ENCODE measurements at regions not wholly inside any gene's neighbourhood (a gene's known extent, or its start where the extent isn't known, plus 50 kb on each side); places are given as distances from the start of the nearest gene placed in this dataset.

GRCh38 chr3:70763894-70764293 is 451.5 kb upstream of the MDFIC2 start:
- TF ChIP-seq CTCF (IDR thresholded peaks at IDR 0.05; ENCODE audit: unreplicated experiment in 3 of 3) = no peak
- Mint-ChIP-seq H3K4me3 (no peak overlapping the region), H3K36me3 (ENCODE audit: low read depth) (no peaks in the 10 kb centered on the region), H3K27me3 (ENCODE audit: low read depth) (no peaks in the 10 kb centered on the region), H3K27ac (no peak overlapping the region), H3K9me3 (no peaks in the 10 kb centered on the region), H3K4me1 (no peaks in the 10 kb centered on the region)

GRCh38 chr3:70757658-70758057 is 445.2 kb upstream of the MDFIC2 start:
- no peaks in the 10 kb centered on the region for H3K4me1 Mint-ChIP-seq
- no peak for TF ChIP-seq CTCF (IDR thresholded peaks at IDR 0.05; ENCODE audit: unreplicated experiment in 3 of 3)
- H3K36me3 Mint-ChIP-seq (ENCODE audit: low read depth) = no peaks in the 10 kb centered on the region
- H3K4me3 Mint-ChIP-seq = no peak overlapping the region
- H3K9me3 Mint-ChIP-seq = no peaks in the 10 kb centered on the region
- H3K27me3 Mint-ChIP-seq (ENCODE audit: low read depth) = no peaks in the 10 kb centered on the region
- H3K27ac Mint-ChIP-seq = no peak overlapping the region

GRCh38 chr3:70755526-70755925 is 443.1 kb upstream of the MDFIC2 start:
- no peak overlapping the region for H3K27ac Mint-ChIP-seq
- no peaks in the 10 kb centered on the region for H3K9me3 Mint-ChIP-seq
- H3K36me3 Mint-ChIP-seq (ENCODE audit: low read depth) = no peaks in the 10 kb centered on the region
- TF ChIP-seq CTCF (IDR thresholded peaks at IDR 0.05; ENCODE audit: unreplicated experiment in 3 of 3) = no peak
- no peaks in the 10 kb centered on the region for H3K4me1 Mint-ChIP-seq
- no peak overlapping the region for H3K4me3 Mint-ChIP-seq
- no peaks in the 10 kb centered on the region for H3K27me3 Mint-ChIP-seq (ENCODE audit: low read depth)

GRCh38 chr3:70754314-70754713 is 441.9 kb upstream of the MDFIC2 start:
- no peak for TF ChIP-seq CTCF (IDR thresholded peaks at IDR 0.05; ENCODE audit: unreplicated experiment in 3 of 3)
- Mint-ChIP-seq H3K9me3 (no peaks in the 10 kb centered on the region), H3K4me3 (no peak overlapping the region), H3K27me3 (ENCODE audit: low read depth) (no peaks in the 10 kb centered on the region), H3K4me1 (no peaks in the 10 kb centered on the region), H3K36me3 (ENCODE audit: low read depth) (no peaks in the 10 kb centered on the region), H3K27ac (no peak overlapping the region)

GRCh38 chr3:70753572-70753971 is 441.1 kb upstream of the MDFIC2 start:
- no peaks in the 10 kb centered on the region for H3K36me3 Mint-ChIP-seq (ENCODE audit: low read depth)
- no peak overlapping the region for H3K4me3 Mint-ChIP-seq
- H3K27me3 Mint-ChIP-seq (ENCODE audit: low read depth) = no peaks in the 10 kb centered on the region
- no peak for TF ChIP-seq CTCF (IDR thresholded peaks at IDR 0.05; ENCODE audit: unreplicated experiment in 3 of 3)
- H3K9me3 Mint-ChIP-seq = no peaks in the 10 kb centered on the region
- H3K27ac Mint-ChIP-seq = no peak overlapping the region
- H3K4me1 Mint-ChIP-seq = no peaks in the 10 kb centered on the region

- no peaks in the 10 kb centered on the region for H3K9me3 Mint-ChIP-seq
- no peak for TF ChIP-seq CTCF (IDR thresholded peaks at IDR 0.05; ENCODE audit: unreplicated experiment in 3 of 3)
- no peaks in the 10 kb centered on the region for H3K4me1 Mint-ChIP-seq
- H3K4me3 Mint-ChIP-seq = no peak overlapping the region
- no peak overlapping the region for H3K27ac Mint-ChIP-seq
- no peaks in the 10 kb centered on the region for H3K27me3 Mint-ChIP-seq (ENCODE audit: low read depth)
- H3K36me3 Mint-ChIP-seq (ENCODE audit: low read depth) = no peaks in the 10 kb centered on the region
These were observed 439.6 kb upstream of the MDFIC2 start for GRCh38 chr3:70752051-70752450.
